ENCODE measurements at regions not wholly inside any gene's neighbourhood (a gene's known extent, or its start where the extent isn't known, plus 50 kb on each side); places are given as distances from the start of the nearest gene placed in this dataset.

DNA sequence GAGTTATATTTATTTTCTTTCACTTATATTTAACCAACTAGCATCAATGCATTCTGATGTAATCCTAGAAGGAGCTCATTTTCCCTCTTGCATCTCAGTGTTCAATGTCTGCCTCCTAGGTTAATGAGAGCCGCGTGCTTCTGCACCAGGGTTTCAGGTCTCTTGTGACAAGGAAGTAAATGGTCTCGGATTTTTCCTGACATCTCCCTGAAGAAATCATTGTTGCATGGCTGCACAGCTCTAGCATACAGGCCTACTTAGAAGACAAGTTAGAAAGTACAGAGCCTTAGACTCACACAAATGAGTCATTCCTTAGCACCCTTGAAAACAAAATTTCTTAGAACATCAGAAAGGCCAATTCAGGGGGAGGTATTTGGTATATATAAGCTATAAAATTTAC lies 57.2 kb upstream of the KLF12 start:
- Histone ChIP-seq H3K9ac (ENCODE audit: low read depth in 1 of 2, low read length in 2 of 2) (no peak overlapping the region), H3K27ac (ENCODE audit: low read depth in 2 of 2, low read length in 2 of 2) (no peak overlapping the region), H3K4me1 (ENCODE audit: control insufficient read depth in 2 of 2, insufficient read depth in 2 of 2, low read length in 2 of 2) (no peaks in the 10 kb centered on the region), H3K36me3 (ENCODE audit: control insufficient read depth in 2 of 2, insufficient read depth in 2 of 2, low read length in 2 of 2) (no peaks in the 10 kb centered on the region), H3K27me3 (ENCODE audit: control insufficient read depth in 2 of 2, insufficient read depth in 2 of 2, low read length in 2 of 2) (no peaks in the 10 kb centered on the region), H3K9me3 (ENCODE audit: control insufficient read depth in 2 of 2, low read length in 2 of 2) (no peaks in the 10 kb centered on the region), H3K4me3 (ENCODE audit: low read length in 2 of 2) (no peak overlapping the region)

DNA sequence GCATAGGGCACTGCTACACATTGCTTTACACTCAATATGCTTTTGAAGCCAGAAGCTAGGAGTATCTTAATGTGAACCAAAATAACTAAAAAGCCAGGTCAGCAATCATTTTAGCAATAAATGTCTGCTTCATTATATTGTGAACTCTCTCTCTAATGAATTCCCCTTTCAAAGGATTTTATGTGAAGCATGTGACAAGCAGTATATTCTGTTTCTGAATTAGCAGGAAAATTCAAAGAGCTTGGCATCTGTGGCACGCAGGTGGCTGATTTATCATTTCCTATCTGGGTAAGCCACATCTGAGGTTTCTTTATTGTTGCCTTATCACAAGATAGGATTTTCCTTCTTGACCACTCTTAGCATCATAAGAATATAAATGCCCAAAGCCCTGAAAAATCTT lies 56.8 kb upstream of the KLF12 start:
- Histone ChIP-seq H3K9ac (ENCODE audit: low read depth in 1 of 2, low read length in 2 of 2) (no peak overlapping the region), H3K9me3 (ENCODE audit: control insufficient read depth in 2 of 2, low read length in 2 of 2) (no peaks in the 10 kb centered on the region), H3K4me3 (ENCODE audit: low read length in 2 of 2) (no peak overlapping the region), H3K4me1 (ENCODE audit: control insufficient read depth in 2 of 2, insufficient read depth in 2 of 2, low read length in 2 of 2) (no peaks in the 10 kb centered on the region), H3K27me3 (ENCODE audit: control insufficient read depth in 2 of 2, insufficient read depth in 2 of 2, low read length in 2 of 2) (no peaks in the 10 kb centered on the region), H3K27ac (ENCODE audit: low read depth in 2 of 2, low read length in 2 of 2) (no peak overlapping the region), H3K36me3 (ENCODE audit: control insufficient read depth in 2 of 2, insufficient read depth in 2 of 2, low read length in 2 of 2) (no peaks in the 10 kb centered on the region)

GRCh38 chr13:74187564-74187963 lies 53.4 kb upstream of the KLF12 start:
- Histone ChIP-seq H3K27ac (ENCODE audit: low read depth in 2 of 2, low read length in 2 of 2) (no peak overlapping the region), H3K36me3 (ENCODE audit: control insufficient read depth in 2 of 2, insufficient read depth in 2 of 2, low read length in 2 of 2) (no peaks in the 10 kb centered on the region)

GRCh38 chr13:74184283-74184682 lies 50.1 kb upstream of the KLF12 start:
- Histone ChIP-seq H3K27ac (ENCODE audit: low read depth in 2 of 2, low read length in 2 of 2) (no peak overlapping the region), H3K9ac (ENCODE audit: low read depth in 1 of 2, low read length in 2 of 2) (no peak overlapping the region), H3K4me1 (ENCODE audit: control insufficient read depth in 2 of 2, insufficient read depth in 2 of 2, low read length in 2 of 2) (no peaks in the 10 kb centered on the region), H3K36me3 (ENCODE audit: control insufficient read depth in 2 of 2, insufficient read depth in 2 of 2, low read length in 2 of 2) (no peaks in the 10 kb centered on the region), H3K27me3 (ENCODE audit: control insufficient read depth in 2 of 2, insufficient read depth in 2 of 2, low read length in 2 of 2) (no peaks in the 10 kb centered on the region), H3K4me3 (ENCODE audit: low read length in 2 of 2) (no peak overlapping the region), H3K9me3 (ENCODE audit: control insufficient read depth in 2 of 2, low read length in 2 of 2) (no peaks in the 10 kb centered on the region)

More at GRCh38 chr13:74187564-74187963, 53.4 kb upstream of the KLF12 start:
- Histone ChIP-seq H3K4me3 (ENCODE audit: low read length in 2 of 2) (no peak overlapping the region), H3K9me3 (ENCODE audit: control insufficient read depth in 2 of 2, low read length in 2 of 2) (no peaks in the 10 kb centered on the region), H3K27me3 (ENCODE audit: control insufficient read depth in 2 of 2, insufficient read depth in 2 of 2, low read length in 2 of 2) (no peaks in the 10 kb centered on the region), H3K9ac (ENCODE audit: low read depth in 1 of 2, low read length in 2 of 2) (no peak overlapping the region), H3K4me1 (ENCODE audit: control insufficient read depth in 2 of 2, insufficient read depth in 2 of 2, low read length in 2 of 2) (no peaks in the 10 kb centered on the region)

All from mucosa of rectum (tissue), 2 donors.